ENCODE measurements at regions not wholly inside any gene's neighbourhood (a gene's known extent, or its start where the extent isn't known, plus 50 kb on each side); places are given as distances from the start of the nearest gene placed in this dataset.

DNA sequence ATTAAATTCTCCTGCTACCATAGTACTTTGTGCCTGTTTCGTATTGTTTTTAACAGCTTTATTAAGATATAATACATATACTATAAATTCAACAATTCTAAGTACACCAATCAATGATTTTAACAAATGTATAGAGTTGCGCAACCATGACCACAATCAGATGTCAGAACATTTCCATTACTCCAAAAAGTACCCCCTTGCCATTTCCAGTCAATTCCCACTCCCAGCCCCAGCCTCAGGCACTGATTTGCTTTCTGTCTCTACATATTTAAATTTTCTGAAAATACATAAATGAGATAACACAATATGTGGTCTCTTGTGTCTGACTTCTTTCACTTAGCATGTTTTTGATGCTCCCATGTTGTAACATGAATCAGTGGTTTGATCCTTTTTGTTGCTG, 193.9 kb downstream of the FIGN start:
- Histone ChIP-seq H3K27ac (ENCODE audit: extremely low read depth, low read depth, low read length) (no peak overlapping the region), H3K9me3 (replicated peaks; ENCODE audit: control insufficient read depth, insufficient read depth, low read depth, low read length) (no peaks in the 10 kb centered on the region), H3K9me1 (ENCODE audit: control insufficient read depth, insufficient read depth, low read length) (no peaks in the 10 kb centered on the region), H3K4me1 (replicated peaks in 1 of 2; ENCODE audit: control insufficient read depth in 2 of 2, insufficient read depth in 2 of 2, low read length in 2 of 2) (no peaks in the 10 kb centered on the region), H3K4me3 (no peak overlapping the region), H3K36me3 (ENCODE audit: control insufficient read depth, insufficient read depth, low read length) (no peaks in the 10 kb centered on the region), H2AFZ (ENCODE audit: low read depth, low read length) (no peak overlapping the region), H3K27me3 (ENCODE audit: control insufficient read depth in 2 of 2, insufficient read depth in 2 of 2, low read length in 2 of 2) (no peaks in the 10 kb centered on the region), H3K79me2 (ENCODE audit: control insufficient read depth, insufficient read depth, low read length) (no peaks in the 10 kb centered on the region), H4K20me1 (replicated peaks; ENCODE audit: control insufficient read depth, insufficient read depth, low read length) (no peaks in the 10 kb centered on the region), H3K9ac (ENCODE audit: insufficient read depth in 1 of 2, low read depth in 2 of 2, low read length in 2 of 2) (no peak overlapping the region), H3K4me2 (ENCODE audit: insufficient read depth, low read length) (no peak overlapping the region)
- no peak for DNase-seq (ENCODE audit: extremely low read depth in 1 of 4, low spot score in 3 of 4)
- POLR2A ChIA-PET: no interaction called here
- TF ChIP-seq CEBPB (tag; IDR thresholded peaks at IDR 0.05) (peak; percentile 48; the same call in 1 of the 2 replicates), E2F3 (CRISPR knock-in tag; IDR thresholded peaks at IDR 0.05) (no peak), CEBPG (CRISPR knock-in tag; IDR thresholded peaks at IDR 0.05) (no peak), CEBPG (tag; conservative IDR thresholded peaks at IDR 0.05 in 1 of 2, IDR thresholded peaks at IDR 0.05 in 1 of 2) (peak in 1 of 2 experiments; percentile 81; a peak in 2 of 4 replicates)
- CTCF ChIA-PET (ENCODE audit: low intra/inter-chr PET ratio): no interaction called here
- BruUV-seq (replicated peaks): no TSS peak
- intact Hi-C loops (cut with micrococcal nuclease): no loop called here
- in situ Hi-C loops (cut with MboI): no loop called here
- no peak for ATAC-seq
- no peak for FAIRE-seq
- WGBS (ENCODE audit: insufficient coverage, low coverage, missing lambda C conversion rate): 5% methylated on average over 2 of the region's 2 CpGs

GRCh38 chr2:163541495-163541894, 194.3 kb downstream of the FIGN start:
- intact Hi-C loops (cut with micrococcal nuclease) (no loop called here), in situ Hi-C loops (cut with MboI) (no loop called here)
- POLR2A ChIA-PET: no interaction called here
- Histone ChIP-seq H3K9me1 (ENCODE audit: control insufficient read depth, insufficient read depth, low read length) (no peaks in the 10 kb centered on the region), H3K27ac (ENCODE audit: extremely low read depth, low read depth, low read length) (no peak overlapping the region), H3K27me3 (ENCODE audit: control insufficient read depth in 2 of 2, insufficient read depth in 2 of 2, low read length in 2 of 2) (no peaks in the 10 kb centered on the region), H3K9me3 (replicated peaks; ENCODE audit: control insufficient read depth, insufficient read depth, low read depth, low read length) (0 out of 2 replicates have a peak, but pooled peaks cover 2% of the 10 kb centered on the region), H2AFZ (ENCODE audit: low read depth, low read length) (no peak overlapping the region), H3K4me3 (no peak overlapping the region), H3K79me2 (ENCODE audit: control insufficient read depth, insufficient read depth, low read length) (no peaks in the 10 kb centered on the region), H3K4me2 (ENCODE audit: insufficient read depth, low read length) (no peak overlapping the region), H3K36me3 (ENCODE audit: control insufficient read depth, insufficient read depth, low read length) (no peaks in the 10 kb centered on the region), H3K4me1 (replicated peaks in 1 of 2; ENCODE audit: control insufficient read depth in 2 of 2, insufficient read depth in 2 of 2, low read length in 2 of 2) (no peaks in the 10 kb centered on the region), H4K20me1 (replicated peaks; ENCODE audit: control insufficient read depth, insufficient read depth, low read length) (no peaks in the 10 kb centered on the region), H3K9ac (ENCODE audit: insufficient read depth in 1 of 2, low read depth in 2 of 2, low read length in 2 of 2) (no peak overlapping the region)
- WGBS (ENCODE audit: insufficient coverage, low coverage, missing lambda C conversion rate): 0% methylated on average over 2 of the region's 2 CpGs
- no peak for FAIRE-seq
- TF ChIP-seq TEAD2 (tag; IDR thresholded peaks at IDR 0.05) (no peak), NFE2 (IDR thresholded peaks at IDR 0.05; ENCODE audit: low read depth) (no peak), EGR1 (conservative IDR thresholded peaks at IDR 0.05) (no peak), NBN (IDR thresholded peaks at IDR 0.05; ENCODE audit: low read depth) (no peak), ZNF12 (CRISPR knock-in tag; IDR thresholded peaks at IDR 0.05) (no peak), SIX5 (IDR thresholded peaks at IDR 0.05; ENCODE audit: borderline replicate concordance in 1 of 2, insufficient read depth in 1 of 2, low read depth in 1 of 2, low read length in 2 of 2) (no peak), ZNF75A (CRISPR knock-in tag; IDR thresholded peaks at IDR 0.05) (no peak), TAF7 (tag; IDR thresholded peaks at IDR 0.05) (no peak), PURB (CRISPR knock-in tag; IDR thresholded peaks at IDR 0.05; ENCODE audit: low read depth) (no peak), C11orf30 (IDR thresholded peaks at IDR 0.05; ENCODE audit: low read depth) (no peak), ELF4 (CRISPR knock-in tag; IDR thresholded peaks at IDR 0.05) (no peak), HMG20A (CRISPR knock-in tag; conservative IDR thresholded peaks at IDR 0.05) (no peak)
- ATAC-seq: no peak
- DNase-seq (ENCODE audit: extremely low read depth in 1 of 4, low spot score in 3 of 4): no peak
- CTCF ChIA-PET (ENCODE audit: low intra/inter-chr PET ratio): no interaction called here
- BruUV-seq (replicated peaks): no TSS peak
